Trophoblast cell (in vitro differentiated cells and primary cell): ENCODE measurements at regions not wholly inside any gene's neighbourhood (a gene's known extent, or its start where the extent isn't known, plus 50 kb on each side); places are given as distances from the start of the nearest gene placed in this dataset.

ENCODE experiments used
- DNase-seq, 2 donors: peaks; one replicate each; pipeline ENCODE4 v3.0.0-alpha.2; 2016
- H2AFZ ChIP-seq: 2 replicates; pipeline ENCODE4 v1.6.1; 2013; ENCODE audit warnings: low read length, moderate library complexity, mild to moderate bottlenecking; ENCODE audit not compliant: insufficient read depth, poor library complexity
- H2AK5ac ChIP-seq: 2 replicates; pipeline ENCODE4 v1.6.1; 2013; ENCODE audit warnings: mild to moderate bottlenecking, low read length
- H2BK120ac ChIP-seq: 2 replicates; pipeline ENCODE4 v1.6.1; 2013; ENCODE audit warnings: low read length, mild to moderate bottlenecking, moderate library complexity; ENCODE audit not compliant: insufficient read depth, poor library complexity
- H2BK12ac ChIP-seq: 2 replicates; pipeline ENCODE4 v1.6.1; 2013; ENCODE audit warnings: mild to moderate bottlenecking, low read length, moderate library complexity
- H2BK5ac ChIP-seq: 2 replicates; pipeline ENCODE4 v1.6.1; 2013; ENCODE audit warnings: low read length, low read depth, moderate library complexity, mild to moderate bottlenecking; ENCODE audit not compliant: poor library complexity
- H3K14ac ChIP-seq: 2 replicates; pipeline ENCODE4 v1.6.1; 2013; ENCODE audit warnings: mild to moderate bottlenecking, low read length
- H3K18ac ChIP-seq: 2 replicates; pipeline ENCODE4 v1.6.1; 2013; ENCODE audit warnings: mild to moderate bottlenecking, low read length
- H3K23ac ChIP-seq: 2 replicates; pipeline ENCODE4 v1.6.1; 2013; ENCODE audit warnings: low read length
- H3K27ac ChIP-seq: 2 replicates; pipeline ENCODE4 v1.5.1; 2013; ENCODE audit warnings: low read depth, mild to moderate bottlenecking, inconsistent platforms, low read length, moderate library complexity
- H3K27me3 ChIP-seq: 2 replicates; pipeline ENCODE4 v1.6.1; 2013; ENCODE audit warnings: inconsistent platforms, mild to moderate bottlenecking, low read length, moderate library complexity; ENCODE audit not compliant: insufficient read depth
- H3K36me3 ChIP-seq, 2 experiments: 1 replicate in 1 of 2; 2 replicates in 1 of 2; pipeline ENCODE4 v1.6.1; 2013; ENCODE audit warnings: low read length in 2 of 2, mild to moderate bottlenecking in 2 of 2, moderate library complexity in 1 of 2; ENCODE audit not compliant: insufficient read depth in 2 of 2, control insufficient read depth in 1 of 2
- H3K4ac ChIP-seq: 2 replicates; pipeline ENCODE4 v1.6.1; 2013; ENCODE audit warnings: low read depth, mild to moderate bottlenecking, low read length, moderate library complexity
- H3K4me1 ChIP-seq, 2 experiments: 1 replicate in 1 of 2; 2 replicates in 1 of 2; pipeline ENCODE4 v1.6.1; 2013; ENCODE audit warnings: low read length in 2 of 2, mild to moderate bottlenecking in 2 of 2, moderate library complexity in 1 of 2; ENCODE audit not compliant: insufficient read depth in 2 of 2, control insufficient read depth in 1 of 2
- H3K4me2 ChIP-seq: 2 replicates; pipeline ENCODE4 v1.6.1; 2013; ENCODE audit warnings: inconsistent platforms, mild to moderate bottlenecking, low read length, moderate library complexity
- H3K4me3 ChIP-seq: 2 replicates; pipeline ENCODE4 v1.5.1; 2013; ENCODE audit warnings: mild to moderate bottlenecking, low read depth, low read length, inconsistent platforms
- H3K79me1 ChIP-seq: one replicate; pipeline ENCODE4 v1.6.1; 2013; ENCODE audit warnings: low read length
- H3K79me2 ChIP-seq: 2 replicates; pipeline ENCODE4 v1.6.1; 2013; ENCODE audit warnings: low read length, mild to moderate bottlenecking; ENCODE audit not compliant: control insufficient read depth, insufficient read depth, poor library complexity
- H3K9ac ChIP-seq: 2 replicates; pipeline ENCODE4 v1.6.1; 2013; ENCODE audit warnings: mild to moderate bottlenecking, low read length
- H3K9me3 ChIP-seq: 2 replicates; pipeline ENCODE4 v1.6.1; 2013; ENCODE audit warnings: low read depth, mild to moderate bottlenecking, control low read depth, inconsistent platforms, low read length; ENCODE audit not compliant: insufficient read depth
- H4K12ac ChIP-seq: 2 replicates; pipeline ENCODE4 v1.6.1; 2013; ENCODE audit warnings: low read depth, mild to moderate bottlenecking, low read length, moderate library complexity
- H4K8ac ChIP-seq: 2 replicates; pipeline ENCODE4 v1.6.1; 2013; ENCODE audit warnings: low read depth, mild to moderate bottlenecking, low read length, moderate library complexity
- H4K91ac ChIP-seq: one replicate; pipeline ENCODE4 v1.6.1; 2013; ENCODE audit warnings: low read depth, mild to moderate bottlenecking, low read length, moderate library complexity
- WGBS: extraction: QIAGEN DNeasy Blood & Tissue Kit; methylation state at CpG from one replicate; pipeline ENCODE4 v1.1.7; 2013; ENCODE audit warnings: missing lambda C conversion rate; ENCODE audit not compliant: insufficient read length, insufficient coverage; ENCODE audit errors: extremely low coverage; 5-methylcytosine and 5-hydroxymethylcytosine counted together

- no peak overlapping the region for H3K4me3 ChIP-seq
- H3K27me3 ChIP-seq: no peaks in the 10 kb centered on the region
- H2AK5ac ChIP-seq: no peak overlapping the region
- H3K79me1 ChIP-seq: no peaks in the 10 kb centered on the region
- H3K36me3 ChIP-seq: no peaks in the 10 kb centered on the region
- no peak overlapping the region for H3K9ac ChIP-seq
- H2AFZ ChIP-seq: no peak overlapping the region
- no peak overlapping the region for H2BK5ac ChIP-seq
- no peak for DNase-seq
- H4K12ac ChIP-seq: no peak overlapping the region
- H3K4me1 ChIP-seq: no peaks in the 10 kb centered on the region
- no peak overlapping the region for H2BK12ac ChIP-seq
- no peak overlapping the region for H4K8ac ChIP-seq
- no CpG with 5 or more reads among the region's 6 CpGs for WGBS
- H3K23ac ChIP-seq: no peak overlapping the region
- no peak overlapping the region for H3K18ac ChIP-seq
- H3K27ac ChIP-seq: no peak overlapping the region
- H3K14ac ChIP-seq: no peak overlapping the region
- H3K79me2 ChIP-seq: no peaks in the 10 kb centered on the region
- peaks cover 2% of the 10 kb centered on the region for H3K9me3 ChIP-seq
- no peak overlapping the region for H3K4me2 ChIP-seq
- no peak overlapping the region for H3K4ac ChIP-seq
- no peak overlapping the region for H4K91ac ChIP-seq
- no peak overlapping the region for H2BK120ac ChIP-seq
Measured at GRCh38 chr7:67554986-67555385, 558.4 kb downstream of the TYW1 start.

DNA sequence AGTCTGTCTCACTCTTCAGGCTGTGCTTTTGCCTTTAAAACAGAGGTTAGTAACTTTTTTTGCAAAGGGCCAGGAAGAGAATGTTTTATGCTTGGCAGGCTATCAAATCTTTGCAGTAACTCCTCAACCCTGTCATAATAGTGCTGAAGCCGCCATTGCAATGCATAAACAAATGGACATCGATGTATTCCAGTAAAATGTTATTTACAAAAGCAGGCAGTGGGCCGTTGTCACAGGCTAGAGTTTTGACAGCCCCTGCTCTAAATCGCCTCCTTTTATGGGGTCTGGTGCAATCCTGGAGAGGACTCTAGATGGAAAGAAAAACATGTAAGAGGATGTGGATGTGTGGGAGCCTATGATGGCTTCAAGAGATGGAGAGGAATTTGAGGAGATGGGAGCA lies 568.3 kb downstream of the TYW1 start:
- Histone ChIP-seq H3K27me3 (no peaks in the 10 kb centered on the region), H2BK12ac (no peak overlapping the region), H3K9me3 (peaks cover 9% of the 10 kb centered on the region), H3K4me1 (no peaks in the 10 kb centered on the region), H2BK5ac (no peak overlapping the region), H3K18ac (no peak overlapping the region), H3K4me2 (no peak overlapping the region), H3K14ac (no peak overlapping the region), H4K91ac (no peak overlapping the region), H4K12ac (no peak overlapping the region), H3K79me1 (no peaks in the 10 kb centered on the region), H3K4ac (no peak overlapping the region), H4K8ac (no peak overlapping the region), H3K4me3 (no peak overlapping the region), H2AFZ (no peak overlapping the region), H3K9ac (no peak overlapping the region), H3K27ac (no peak overlapping the region), H2AK5ac (no peak overlapping the region), H3K23ac (no peak overlapping the region), H3K79me2 (no peaks in the 10 kb centered on the region), H3K36me3 (no peaks in the 10 kb centered on the region), H2BK120ac (no peak overlapping the region)
- WGBS: no CpG with 5 or more reads among the region's 4 CpGs
- no peak for DNase-seq

GRCh38 chr7:67566101-67566500 lies 569.5 kb downstream of the TYW1 start:
- no peak overlapping the region for H2BK12ac ChIP-seq
- no peak overlapping the region for H4K8ac ChIP-seq
- no peaks in the 10 kb centered on the region for H3K27me3 ChIP-seq
- H3K18ac ChIP-seq: no peak overlapping the region
- H3K4me2 ChIP-seq: no peak overlapping the region
- H2AK5ac ChIP-seq: no peak overlapping the region
- no peak overlapping the region for H2BK5ac ChIP-seq
- H3K9ac ChIP-seq: no peak overlapping the region
- no peak overlapping the region for H3K23ac ChIP-seq
- peaks cover 4% of the 10 kb centered on the region for H3K9me3 ChIP-seq
- H3K14ac ChIP-seq: no peak overlapping the region
- no peak overlapping the region for H3K4me3 ChIP-seq
- H3K4me1 ChIP-seq: no peaks in the 10 kb centered on the region
- no peak overlapping the region for H4K12ac ChIP-seq
- no peaks in the 10 kb centered on the region for H3K36me3 ChIP-seq
- H3K79me2 ChIP-seq: no peaks in the 10 kb centered on the region
- H3K79me1 ChIP-seq: no peaks in the 10 kb centered on the region
- WGBS: no CpG with 5 or more reads among the region's 4 CpGs
- H2BK120ac ChIP-seq: no peak overlapping the region
- no peak for DNase-seq
- no peak overlapping the region for H3K4ac ChIP-seq
- no peak overlapping the region for H4K91ac ChIP-seq
- H3K27ac ChIP-seq: no peak overlapping the region
- no peak overlapping the region for H2AFZ ChIP-seq

DNA sequence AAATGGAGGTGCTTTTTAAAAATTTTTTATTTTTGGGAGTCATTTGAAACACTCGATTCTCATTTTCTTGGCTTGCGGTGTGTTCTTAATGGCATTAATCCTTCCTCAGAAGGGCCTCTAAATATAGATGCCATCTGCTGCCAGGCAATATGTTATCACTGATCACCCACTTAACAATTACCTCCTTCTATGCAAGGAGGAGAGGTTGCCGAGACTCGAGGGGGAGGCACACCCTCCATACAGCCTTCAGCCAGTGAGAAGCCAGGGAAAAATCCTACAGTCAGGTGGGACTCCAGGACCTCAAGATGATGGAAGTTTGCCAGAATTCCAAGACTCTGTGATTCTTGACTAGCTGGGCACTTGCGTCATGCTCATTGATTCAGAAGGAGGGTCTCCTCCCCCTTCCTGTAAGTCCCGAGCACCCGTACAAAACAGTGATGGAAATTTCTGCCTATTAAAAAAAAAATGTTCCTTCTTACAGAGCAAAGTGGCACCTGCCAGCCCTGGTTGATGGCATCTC lies 574.5 kb downstream of the TYW1 start:
- H3K4me3 ChIP-seq: no peak overlapping the region
- no peaks in the 10 kb centered on the region for H3K36me3 ChIP-seq
- no peak overlapping the region for H3K4ac ChIP-seq
- H3K79me2 ChIP-seq: no peaks in the 10 kb centered on the region
- peaks cover 5% of the 10 kb centered on the region for H3K9me3 ChIP-seq
- H3K14ac ChIP-seq: no peak overlapping the region
- no peak overlapping the region for H4K12ac ChIP-seq
- no peak for DNase-seq
- H3K4me1 ChIP-seq: no peaks in the 10 kb centered on the region
- no peak overlapping the region for H3K9ac ChIP-seq
- no peaks in the 10 kb centered on the region for H3K79me1 ChIP-seq
- WGBS: no CpG with 5 or more reads among the region's 7 CpGs
- no peaks in the 10 kb centered on the region for H3K27me3 ChIP-seq
- no peak overlapping the region for H2BK12ac ChIP-seq
- no peak overlapping the region for H3K27ac ChIP-seq
- no peak overlapping the region for H2AFZ ChIP-seq
- no peak overlapping the region for H4K8ac ChIP-seq
- no peak overlapping the region for H3K23ac ChIP-seq
- no peak overlapping the region for H3K4me2 ChIP-seq
- H2BK5ac ChIP-seq: no peak overlapping the region
- H3K18ac ChIP-seq: no peak overlapping the region
- no peak overlapping the region for H2AK5ac ChIP-seq
- no peak overlapping the region for H4K91ac ChIP-seq
- no peak overlapping the region for H2BK120ac ChIP-seq
